Upper lobe of left lung (tissue), 6 donors: ENCODE measurements at regions not wholly inside any gene's neighbourhood (a gene's known extent, or its start where the extent isn't known, plus 50 kb on each side); places are given as distances from the start of the nearest gene placed in this dataset.
A peak's percentile ranks its signal among the peaks of the same experiment; 100 is the strongest.

ENCODE experiments used
- ATAC-seq, 2 donors: fragments of 200-7000 bp; cut with Tn5 transposase; one replicate each; pipeline ENCODE4 v1.9.1; 2022; ENCODE audit warnings: mild to moderate bottlenecking in 2 of 2, moderate library complexity in 2 of 2; ENCODE audit not compliant: low FRiP score in 2 of 2
- DNase-seq, 2 donors: peaks; one replicate each; pipeline ENCODE4 v3.0.0-alpha.2; 2019 to 2020
- H3K27ac ChIP-seq, 4 donors: fragments of 200-600 bp; sonication (generic); one replicate each; pipeline ENCODE4 v1.5.1; 2016 to 2019
- H3K27me3 ChIP-seq, 4 donors: fragments of 200-600 bp; sonication (generic); one replicate each; pipeline ENCODE4 v1.5.1; 2017 to 2019
- H3K36me3 ChIP-seq, 4 donors: fragments of 200-600 bp; sonication (generic); one replicate each; pipeline ENCODE4 v1.5.1; 2016 to 2019
- H3K4me1 ChIP-seq, 4 donors: fragments of 200-600 bp; sonication (generic); one replicate each; pipeline ENCODE4 v1.5.1; 2018 to 2019
- H3K4me3 ChIP-seq, 4 donors: fragments of 200-600 bp; sonication (generic); one replicate each; pipeline ENCODE4 v1.5.1; 2017 to 2019; ENCODE audit warnings: mild to moderate bottlenecking in 2 of 4, moderate library complexity in 1 of 4
- H3K9me3 ChIP-seq, 4 donors: fragments of 200-600 bp; sonication (generic); one replicate each; pipeline ENCODE4 v1.5.1; 2018 to 2019
- EP300 ChIP-seq, 4 donors: sonication (generic); formaldehyde crosslinking; IDR thresholded peaks; one replicate each; pipeline ENCODE4 v1.5.1; 2017; ENCODE audit warnings: antibody characterized with exemption in 4 of 4, control low read depth in 2 of 4
- POLR2A ChIP-seq, 4 donors: fragments of 450-650 bp; IDR thresholded peaks; one replicate each; pipeline ENCODE4 v1.5.1; 2016 to 2017; ENCODE audit warnings: antibody characterized with exemption in 4 of 4, mild to moderate bottlenecking in 2 of 4
- POLR2AphosphoS5 ChIP-seq, 2 donors: sonication (generic); formaldehyde crosslinking; IDR thresholded peaks; one replicate each; pipeline ENCODE4 v1.5.1; 2017; ENCODE audit warnings: antibody characterized with exemption in 2 of 2
- WGBS, 2 donors: methylation state at CpG; one replicate each; pipeline ENCODE4 v1.1.5; 2017 to 2018; 5-methylcytosine and 5-hydroxymethylcytosine counted together
- TF ChIP-seq, protein P1 (sequence below), 6 experiments: fragments of 450-650 bp in 4 of 6; fragments of 200-600 bp in 2 of 6; sonication (generic) in 2 of 6; IDR thresholded peaks; one replicate each; pipeline ENCODE4 v1.5.1; 2016 to 2019; ENCODE audit warnings: antibody characterized with exemption in 6 of 6
- donor health status: DM: no; HTN: no; CAD: no; lungs with moderate emphysema.
- donor health status: DM: no; HTN: yes; CAD: no; lungs with severe emphysema.

GRCh38 chr20:62544505-62545055 lies 68.8 kb upstream of the GATA5 start:
- no peak overlapping the region for H3K27ac ChIP-seq
- no peak overlapping the region for H3K4me3 ChIP-seq
- TF ChIP-seq, protein P1, sequence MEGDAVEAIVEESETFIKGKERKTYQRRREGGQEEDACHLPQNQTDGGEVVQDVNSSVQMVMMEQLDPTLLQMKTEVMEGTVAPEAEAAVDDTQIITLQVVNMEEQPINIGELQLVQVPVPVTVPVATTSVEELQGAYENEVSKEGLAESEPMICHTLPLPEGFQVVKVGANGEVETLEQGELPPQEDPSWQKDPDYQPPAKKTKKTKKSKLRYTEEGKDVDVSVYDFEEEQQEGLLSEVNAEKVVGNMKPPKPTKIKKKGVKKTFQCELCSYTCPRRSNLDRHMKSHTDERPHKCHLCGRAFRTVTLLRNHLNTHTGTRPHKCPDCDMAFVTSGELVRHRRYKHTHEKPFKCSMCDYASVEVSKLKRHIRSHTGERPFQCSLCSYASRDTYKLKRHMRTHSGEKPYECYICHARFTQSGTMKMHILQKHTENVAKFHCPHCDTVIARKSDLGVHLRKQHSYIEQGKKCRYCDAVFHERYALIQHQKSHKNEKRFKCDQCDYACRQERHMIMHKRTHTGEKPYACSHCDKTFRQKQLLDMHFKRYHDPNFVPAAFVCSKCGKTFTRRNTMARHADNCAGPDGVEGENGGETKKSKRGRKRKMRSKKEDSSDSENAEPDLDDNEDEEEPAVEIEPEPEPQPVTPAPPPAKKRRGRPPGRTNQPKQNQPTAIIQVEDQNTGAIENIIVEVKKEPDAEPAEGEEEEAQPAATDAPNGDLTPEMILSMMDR (IDR thresholded peaks at IDR 0.05), result no peak
- TF ChIP-seq POLR2AphosphoS5 (IDR thresholded peaks at IDR 0.05) (no peak), POLR2A (IDR thresholded peaks at IDR 0.05) (no peak), EP300 (IDR thresholded peaks at IDR 0.05) (no peak)
- no peaks in the 10 kb centered on the region for H3K36me3 ChIP-seq
- no peak for ATAC-seq
- H3K9me3 ChIP-seq, result no peaks in the 10 kb centered on the region
- peaks cover 0 to 8% (median 3%) of the 10 kb centered on the region in 4 donors for H3K27me3 ChIP-seq
- DNase-seq, result no peak
- H3K4me1 ChIP-seq, result no peaks in the 10 kb centered on the region
- WGBS, 2 donors, result 87 to 96% methylated on average over 5 to 9 of the region's 9 CpGs

GRCh38 chr20:62545271-62545670 lies 69.5 kb upstream of the GATA5 start:
- Histone ChIP-seq H3K27ac (no peak overlapping the region), H3K9me3 (no peaks in the 10 kb centered on the region), H3K4me1 (peaks cover 3 to 5% (median 4%) of the 10 kb centered on the region in 4 donors), H3K4me3 (no peak overlapping the region), H3K36me3 (no peaks in the 10 kb centered on the region), H3K27me3 (peaks cover 0 to 15% (median 6%) of the 10 kb centered on the region in 4 donors)
- peak in 1 of 2 donors; percentile 74 for DNase-seq
- WGBS, 2 donors, result 85 to 91% methylated on average over 8 to 17 of the region's 17 CpGs
- no peak for TF ChIP-seq POLR2AphosphoS5 (IDR thresholded peaks at IDR 0.05)
- TF ChIP-seq POLR2A (IDR thresholded peaks at IDR 0.05), result no peak
- TF ChIP-seq EP300 (IDR thresholded peaks at IDR 0.05), result no peak
- TF ChIP-seq, protein P1 (IDR thresholded peaks at IDR 0.05), result no peak
- no peak for ATAC-seq

- TF ChIP-seq POLR2A (IDR thresholded peaks at IDR 0.05) (no peak), POLR2AphosphoS5 (IDR thresholded peaks at IDR 0.05) (no peak), EP300 (IDR thresholded peaks at IDR 0.05) (no peak)
- TF ChIP-seq, protein P1 (IDR thresholded peaks at IDR 0.05), result no peak
- peaks cover 0 to 22% (median 10%) of the 10 kb centered on the region in 4 donors for H3K27me3 ChIP-seq
- peak in 1 of 2 donors; percentile 75 for DNase-seq
Measured at GRCh38 chr20:62545901-62546525, 70.2 kb upstream of the GATA5 start.

GRCh38 chr20:62546606-62547005 lies 70.8 kb upstream of the GATA5 start:
- Histone ChIP-seq H3K4me1 (peaks cover 15 to 18% (median 16%) of the 10 kb centered on the region in 4 donors), H3K9me3 (no peaks in the 10 kb centered on the region), H3K4me3 (no peak overlapping the region), H3K27ac (no peak overlapping the region), H3K36me3 (no peaks in the 10 kb centered on the region), H3K27me3 (peaks cover 0 to 28% (median 13%) of the 10 kb centered on the region in 4 donors)
- TF ChIP-seq EP300 (IDR thresholded peaks at IDR 0.05) (no peak), POLR2AphosphoS5 (IDR thresholded peaks at IDR 0.05) (no peak), POLR2A (IDR thresholded peaks at IDR 0.05) (no peak)
- TF ChIP-seq, protein P1 (IDR thresholded peaks at IDR 0.05), result no peak
- WGBS, 2 donors, result 90 to 94% methylated on average over 12 of the region's 12 CpGs
- ATAC-seq (no peak), DNase-seq (no peak)

More at GRCh38 chr20:62545901-62546525, 70.2 kb upstream of the GATA5 start:
- Histone ChIP-seq H3K9me3 (no peaks in the 10 kb centered on the region), H3K4me1 (peaks cover 10 to 12% (median 11%) of the 10 kb centered on the region in 4 donors), H3K4me3 (no peak overlapping the region), H3K27ac (no peak overlapping the region), H3K36me3 (no peaks in the 10 kb centered on the region)
- 87 to 94% methylated on average over 10 to 16 of the region's 22 CpGs for WGBS, 2 donors
- no peak for ATAC-seq
